ENCODE measurements at regions not wholly inside any gene's neighbourhood (a gene's known extent, or its start where the extent isn't known, plus 50 kb on each side); places are given as distances from the start of the nearest gene placed in this dataset.

- no peak for DNase-seq (ENCODE audit: low read depth)
Observed at GRCh38 chr17:33777674-33778073, 477.4 kb upstream of the CCL2 start.

- no peak for DNase-seq (ENCODE audit: low read depth)
Observed at GRCh38 chr17:33778505-33779233, 476.4 kb upstream of the CCL2 start.

- DNase-seq (ENCODE audit: low read depth) = peak; percentile 54
Observed at GRCh38 chr17:33779234-33779591, 475.9 kb upstream of the CCL2 start.

- DNase-seq (ENCODE audit: low read depth) = no peak
Observed at GRCh38 chr17:33785281-33785680, 469.8 kb upstream of the CCL2 start.

GRCh38 chr17:33786478-33786877 is 468.6 kb upstream of the CCL2 start:
- no peak for DNase-seq (ENCODE audit: low read depth)

GRCh38 chr17:33789658-33790057 is 465.4 kb upstream of the CCL2 start:
- DNase-seq (ENCODE audit: low read depth) = no peak

GRCh38 chr17:33797181-33797580 is 457.9 kb upstream of the CCL2 start:
- DNase-seq (ENCODE audit: low read depth) = no peak

GRCh38 chr17:33798308-33798707 is 456.8 kb upstream of the CCL2 start:
- no peak for DNase-seq (ENCODE audit: low read depth)

- no peak for DNase-seq (ENCODE audit: low read depth)
Observed at GRCh38 chr17:33802349-33803198, 452.5 kb upstream of the CCL2 start.

- no peak for DNase-seq (ENCODE audit: low read depth)
Observed at GRCh38 chr17:33803199-33803685, 451.8 kb upstream of the CCL2 start.

GRCh38 chr17:33803686-33804085 is 451.4 kb upstream of the CCL2 start:
- DNase-seq (ENCODE audit: low read depth) = no peak

- no peak for DNase-seq (ENCODE audit: low read depth)
Observed at GRCh38 chr17:33804401-33804800, 450.7 kb upstream of the CCL2 start.

- DNase-seq (ENCODE audit: low read depth) = no peak
Observed at GRCh38 chr17:33806631-33807030, 448.5 kb upstream of the CCL2 start.

GRCh38 chr17:33809748-33810147 is 445.3 kb upstream of the CCL2 start:
- DNase-seq (ENCODE audit: low read depth) = no peak

- DNase-seq (ENCODE audit: low read depth) = no peak
Observed at GRCh38 chr17:33811004-33811760, 443.9 kb upstream of the CCL2 start.

GRCh38 chr17:33811984-33812577 is 443.0 kb upstream of the CCL2 start:
- DNase-seq (ENCODE audit: low read depth) = no peak

GRCh38 chr17:33814852-33815251 is 440.2 kb upstream of the CCL2 start:
- no peak for DNase-seq (ENCODE audit: low read depth)

GRCh38 chr17:33816036-33816435 is 439.0 kb upstream of the CCL2 start:
- no peak for DNase-seq (ENCODE audit: low read depth)

- no peak for DNase-seq (ENCODE audit: low read depth)
Observed at GRCh38 chr17:33816842-33817617, 438.1 kb upstream of the CCL2 start.

GRCh38 chr17:33819539-33819938 is 435.5 kb upstream of the CCL2 start:
- DNase-seq (ENCODE audit: low read depth) = no peak

GRCh38 chr17:33832262-33832661 is 422.8 kb upstream of the CCL2 start:
- no peak for DNase-seq (ENCODE audit: low read depth)
